ENCODE measurements at regions not wholly inside any gene's neighbourhood (a gene's known extent, or its start where the extent isn't known, plus 50 kb on each side); places are given as distances from the start of the nearest gene placed in this dataset.

DNA sequence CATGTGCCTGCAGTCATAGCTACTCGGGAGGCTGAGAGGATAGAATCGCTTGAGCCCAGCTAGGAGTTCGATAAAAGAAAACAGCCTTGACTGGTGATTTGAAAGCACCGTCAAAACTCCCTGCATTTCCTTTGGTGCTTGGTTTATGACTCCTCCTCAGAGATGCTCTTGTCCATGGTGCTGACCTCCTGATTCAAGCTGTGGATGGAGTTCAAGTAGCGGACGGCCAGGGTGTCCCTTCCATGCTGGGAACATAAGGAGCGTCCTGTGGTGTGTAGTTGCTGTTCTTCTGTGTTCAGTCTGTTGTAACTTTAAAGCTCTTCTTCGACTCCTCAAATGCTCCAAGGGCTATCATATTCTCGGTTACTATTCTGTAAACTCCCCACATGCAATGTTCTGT is 382.5 kb upstream of the KIAA1217 start:
- TF ChIP-seq CTCF (conservative IDR thresholded peaks at IDR 0.05 in 1 of 2, IDR thresholded peaks at IDR 0.05 in 1 of 2; ENCODE audit: extremely low read depth in 1 of 2, insufficient read depth in 1 of 2, low read depth in 1 of 2, low read length in 2 of 2) (no peak), EZH2 (IDR thresholded peaks at IDR 0.05; ENCODE audit: borderline replicate concordance, low read length) (no peak)

Data from mammary epithelial cell (primary cell).